Fibroblast of lung (primary cell): ENCODE measurements at regions not wholly inside any gene's neighbourhood (a gene's known extent, or its start where the extent isn't known, plus 50 kb on each side); places are given as distances from the start of the nearest gene placed in this dataset.

Experiments
- DNase-seq, 2 donors: peaks; one replicate each; pipeline versions ENCODE4 v3.0.0 to v3.0.0-alpha.2; 2010; ENCODE audit warnings: low read depth in 2 of 2
- H2AFZ ChIP-seq: 2 replicates; pipeline ENCODE4 v1.5.1; 2012; ENCODE audit warnings: low read length, control low read depth, inconsistent platforms
- H3K27ac ChIP-seq: 2 replicates; pipeline ENCODE4 v1.5.1; 2011; ENCODE audit warnings: low read length, control low read depth; ENCODE audit not compliant: insufficient read depth
- H3K27me3 ChIP-seq: 2 replicates; pipeline ENCODE4 v1.5.1; 2011; ENCODE audit warnings: mild to moderate bottlenecking, low read length; ENCODE audit not compliant: control insufficient read depth, insufficient read depth
- H3K36me3 ChIP-seq: 2 replicates; pipeline ENCODE4 v1.5.1; 2011; ENCODE audit warnings: low read length; ENCODE audit not compliant: control insufficient read depth, insufficient read depth
- H3K4me1 ChIP-seq: 2 replicates; pipeline ENCODE4 v1.5.1; 2011; ENCODE audit warnings: low read length; ENCODE audit not compliant: control insufficient read depth, insufficient read depth; ENCODE audit errors: extremely low read depth
- H3K4me2 ChIP-seq: 2 replicates; pipeline ENCODE4 v1.5.1; 2011; ENCODE audit warnings: low read length, control low read depth; ENCODE audit not compliant: insufficient read depth; ENCODE audit errors: extremely low read depth
- H3K4me3 ChIP-seq, 4 experiments: fragments of 200-600 bp in 1 of 4; sonication (generic) in 1 of 4; replicated peaks in 1 of 4; 2 replicates each; pipeline ENCODE4 v1.5.1; 2011 to 2016; ENCODE audit warnings: low read length in 4 of 4, low read depth in 3 of 4, mild to moderate bottlenecking in 3 of 4, control low read depth in 2 of 4, inconsistent platforms in 1 of 4, mixed read lengths in 1 of 4; ENCODE audit not compliant: insufficient read depth in 1 of 4; ENCODE audit errors: control extremely low read depth in 1 of 4
- H3K79me2 ChIP-seq: 2 replicates; pipeline ENCODE4 v1.5.1; 2012; ENCODE audit warnings: mild to moderate bottlenecking, low read length, inconsistent platforms; ENCODE audit not compliant: control insufficient read depth, insufficient read depth
- H3K9ac ChIP-seq: 2 replicates; pipeline ENCODE4 v1.5.1; 2011; ENCODE audit warnings: mild to moderate bottlenecking, low read length, control low read depth; ENCODE audit not compliant: insufficient read depth
- H3K9me3 ChIP-seq: 2 replicates; pipeline ENCODE4 v1.5.1; 2012; ENCODE audit warnings: low read depth, low read length; ENCODE audit not compliant: control insufficient read depth, insufficient read depth
- H4K20me1 ChIP-seq: 2 replicates; pipeline ENCODE4 v1.5.1; 2011; ENCODE audit warnings: low read length; ENCODE audit not compliant: control insufficient read depth, insufficient read depth; ENCODE audit errors: extremely low read depth
- EZH2 ChIP-seq: IDR thresholded peaks from 2 replicates; pipeline ENCODE4 v1.5.1; 2012; ENCODE audit warnings: low read length, control low read depth, mild to moderate bottlenecking; ENCODE audit errors: missing control alignments
- TF ChIP-seq, protein P1 (sequence below), 2 donors: IDR thresholded peaks in 1 of 2; conservative IDR thresholded peaks in 1 of 2; 1 replicate in 1 of 2; 2 replicates in 1 of 2; pipeline ENCODE4 v1.5.1; 2011 to 2012; ENCODE audit warnings: low read length in 2 of 2, control low read depth in 1 of 2, inconsistent platforms in 1 of 2, low read depth in 1 of 2, mild to moderate bottlenecking in 1 of 2

DNA sequence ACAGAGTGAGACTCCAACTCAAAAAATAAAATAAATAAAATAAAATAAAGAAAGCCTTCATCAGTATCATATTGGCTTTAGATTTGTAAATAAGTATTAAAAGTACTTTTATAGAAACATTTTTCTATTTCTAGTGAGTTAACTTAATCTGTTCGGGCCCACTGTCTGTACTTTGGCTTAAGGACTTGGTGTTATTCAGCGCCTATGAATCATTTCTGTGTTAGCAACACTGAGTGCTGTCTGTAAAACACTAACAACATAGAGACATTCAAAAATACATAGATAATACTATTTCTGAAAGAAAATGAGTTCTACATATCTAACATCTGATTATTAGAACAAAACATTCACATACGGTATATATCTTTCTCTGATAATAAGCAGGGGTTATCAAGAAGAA lies 221.5 kb upstream of the CDH19 start:
- Histone ChIP-seq H4K20me1 (no peaks in the 10 kb centered on the region), H3K4me3 (no peak overlapping the region), H3K9ac (no peak overlapping the region), H3K27me3 (no peaks in the 10 kb centered on the region), H2AFZ (no peak overlapping the region), H3K79me2 (no peaks in the 10 kb centered on the region), H3K27ac (no peak overlapping the region), H3K4me1 (no peaks in the 10 kb centered on the region), H3K36me3 (no peaks in the 10 kb centered on the region), H3K9me3 (no peaks in the 10 kb centered on the region), H3K4me2 (no peak overlapping the region)
- peak in 1 of 2 donors; percentile 0 for DNase-seq
- no peak for TF ChIP-seq EZH2
- TF ChIP-seq, protein P1, sequence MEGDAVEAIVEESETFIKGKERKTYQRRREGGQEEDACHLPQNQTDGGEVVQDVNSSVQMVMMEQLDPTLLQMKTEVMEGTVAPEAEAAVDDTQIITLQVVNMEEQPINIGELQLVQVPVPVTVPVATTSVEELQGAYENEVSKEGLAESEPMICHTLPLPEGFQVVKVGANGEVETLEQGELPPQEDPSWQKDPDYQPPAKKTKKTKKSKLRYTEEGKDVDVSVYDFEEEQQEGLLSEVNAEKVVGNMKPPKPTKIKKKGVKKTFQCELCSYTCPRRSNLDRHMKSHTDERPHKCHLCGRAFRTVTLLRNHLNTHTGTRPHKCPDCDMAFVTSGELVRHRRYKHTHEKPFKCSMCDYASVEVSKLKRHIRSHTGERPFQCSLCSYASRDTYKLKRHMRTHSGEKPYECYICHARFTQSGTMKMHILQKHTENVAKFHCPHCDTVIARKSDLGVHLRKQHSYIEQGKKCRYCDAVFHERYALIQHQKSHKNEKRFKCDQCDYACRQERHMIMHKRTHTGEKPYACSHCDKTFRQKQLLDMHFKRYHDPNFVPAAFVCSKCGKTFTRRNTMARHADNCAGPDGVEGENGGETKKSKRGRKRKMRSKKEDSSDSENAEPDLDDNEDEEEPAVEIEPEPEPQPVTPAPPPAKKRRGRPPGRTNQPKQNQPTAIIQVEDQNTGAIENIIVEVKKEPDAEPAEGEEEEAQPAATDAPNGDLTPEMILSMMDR (conservative IDR thresholded peaks at IDR 0.05 in 1 of 2, IDR thresholded peaks at IDR 0.05 in 1 of 2; ENCODE audit: low read depth in 1 of 2, low read length in 2 of 2): no peak

DNA sequence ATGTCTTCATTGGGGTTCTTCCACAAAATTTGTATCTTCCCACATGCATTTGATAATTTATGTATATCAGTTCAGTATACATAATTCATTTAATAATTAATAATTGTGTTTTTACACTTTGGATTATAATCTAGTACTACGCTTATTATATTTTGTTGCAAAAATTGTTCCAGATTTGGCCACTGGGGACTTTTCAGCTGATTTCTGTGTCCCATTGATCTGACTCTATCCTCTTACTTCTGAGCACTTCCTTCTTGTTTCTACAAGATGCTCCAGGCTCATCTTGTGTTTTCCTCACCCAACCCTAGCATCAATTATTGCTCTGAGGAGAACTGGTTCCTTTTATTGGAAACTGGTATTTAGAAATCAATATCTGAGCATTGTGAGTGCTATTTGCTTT lies 215.3 kb upstream of the CDH19 start:
- H3K9ac ChIP-seq: no peak overlapping the region
- no peak overlapping the region for H3K27ac ChIP-seq
- H3K4me2 ChIP-seq: no peak overlapping the region
- no peak for DNase-seq
- H2AFZ ChIP-seq: no peak overlapping the region
- no peaks in the 10 kb centered on the region for H4K20me1 ChIP-seq
- no peaks in the 10 kb centered on the region for H3K27me3 ChIP-seq
- H3K79me2 ChIP-seq: no peaks in the 10 kb centered on the region
- no peaks in the 10 kb centered on the region for H3K36me3 ChIP-seq
- no peaks in the 10 kb centered on the region for H3K4me1 ChIP-seq
- no peaks in the 10 kb centered on the region for H3K9me3 ChIP-seq
- TF ChIP-seq EZH2: no peak
- TF ChIP-seq, protein P1 (conservative IDR thresholded peaks at IDR 0.05 in 1 of 2, IDR thresholded peaks at IDR 0.05 in 1 of 2; ENCODE audit: low read depth in 1 of 2, low read length in 2 of 2): peak in 1 of 2 donors; percentile 5
- no peak overlapping the region for H3K4me3 ChIP-seq

DNA sequence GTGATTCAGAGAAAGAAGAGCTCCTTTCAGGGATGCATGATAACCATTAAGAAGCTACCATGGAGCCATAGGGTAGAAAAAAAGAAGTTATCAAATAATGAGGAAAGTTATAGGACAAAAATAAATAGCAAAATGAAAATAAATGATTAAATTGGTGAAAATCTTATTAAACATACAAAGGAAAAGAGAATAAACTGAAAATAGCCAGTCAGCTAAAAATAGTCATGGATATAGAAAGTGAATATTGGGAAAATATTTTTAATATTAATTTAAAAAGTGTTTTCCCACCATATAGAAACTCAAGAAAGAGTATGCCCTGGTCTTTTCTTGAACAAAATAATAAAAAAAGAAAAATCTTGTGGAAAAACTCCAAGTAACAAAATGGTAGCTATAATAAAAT lies 209.2 kb upstream of the CDH19 start:
- TF ChIP-seq EZH2: no peak
- TF ChIP-seq, protein P1 (conservative IDR thresholded peaks at IDR 0.05 in 1 of 2, IDR thresholded peaks at IDR 0.05 in 1 of 2; ENCODE audit: low read depth in 1 of 2, low read length in 2 of 2): no peak
- no peak for DNase-seq

More for the DNA sequence above, 209.2 kb upstream of the CDH19 start:
- H3K27ac ChIP-seq: no peak overlapping the region
- no peaks in the 10 kb centered on the region for H3K4me1 ChIP-seq
- H4K20me1 ChIP-seq: no peaks in the 10 kb centered on the region
- H3K36me3 ChIP-seq: no peaks in the 10 kb centered on the region
- no peak overlapping the region for H3K9ac ChIP-seq
- no peak overlapping the region for H3K4me3 ChIP-seq
- H3K27me3 ChIP-seq: no peaks in the 10 kb centered on the region
- H3K79me2 ChIP-seq: no peaks in the 10 kb centered on the region
- H3K9me3 ChIP-seq: no peaks in the 10 kb centered on the region
- no peak overlapping the region for H3K4me2 ChIP-seq
- H2AFZ ChIP-seq: no peak overlapping the region
